HG02642 (cell line): ENCODE measurements at regions not wholly inside any gene's neighbourhood (a gene's known extent, or its start where the extent isn't known, plus 50 kb on each side); places are given as distances from the start of the nearest gene placed in this dataset.
"Not testable (repeated sequence)": the region's sequence is repeated elsewhere in the genome, so short reads cannot be mapped to it uniquely, and the experiment has no call there.

Experiments
- ATAC-seq: cut with Tn5 transposase; IDR thresholded peaks from one replicate; pipeline ENCODE4 v1.9.1; 2021; ENCODE audit warnings: mild to moderate bottlenecking; ENCODE audit not compliant: unreplicated experiment, poor library complexity

- ATAC-seq, result peak; percentile 74
Measured at GRCh38 chr3:159861369-159861987, 127.2 kb upstream of the IL12A start.

DNA sequence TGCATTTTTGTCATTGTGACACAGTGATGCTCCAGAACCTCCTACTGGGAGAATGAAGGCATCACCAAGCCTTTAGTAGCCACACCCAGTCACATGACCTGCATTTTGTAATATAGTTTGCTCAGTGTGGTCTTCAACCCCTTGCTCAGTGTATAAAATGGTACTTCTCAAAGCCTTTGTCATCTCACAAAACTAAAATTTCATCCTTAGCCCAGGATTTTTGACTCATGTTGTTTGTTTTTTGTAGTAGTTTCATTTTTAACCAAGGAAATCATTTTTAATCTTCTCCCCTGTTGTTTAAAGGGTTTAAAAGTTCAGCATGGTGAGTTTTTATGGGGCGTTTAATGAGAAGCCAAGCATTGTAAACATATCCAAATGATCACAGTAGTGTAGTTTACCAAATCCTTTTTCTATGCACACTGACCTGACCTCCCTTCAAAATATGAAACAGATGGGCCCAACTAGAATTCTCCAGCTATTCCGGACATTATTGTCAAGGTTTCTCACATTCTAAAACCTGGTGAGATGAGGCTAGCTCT is 123.5 kb upstream of the IL12A start:
- ATAC-seq, result no peak

- no peak for ATAC-seq
Measured at GRCh38 chr3:159866201-159866746, 122.4 kb upstream of the IL12A start.

GRCh38 chr3:159867372-159867771 is 121.3 kb upstream of the IL12A start:
- ATAC-seq, result no peak

DNA sequence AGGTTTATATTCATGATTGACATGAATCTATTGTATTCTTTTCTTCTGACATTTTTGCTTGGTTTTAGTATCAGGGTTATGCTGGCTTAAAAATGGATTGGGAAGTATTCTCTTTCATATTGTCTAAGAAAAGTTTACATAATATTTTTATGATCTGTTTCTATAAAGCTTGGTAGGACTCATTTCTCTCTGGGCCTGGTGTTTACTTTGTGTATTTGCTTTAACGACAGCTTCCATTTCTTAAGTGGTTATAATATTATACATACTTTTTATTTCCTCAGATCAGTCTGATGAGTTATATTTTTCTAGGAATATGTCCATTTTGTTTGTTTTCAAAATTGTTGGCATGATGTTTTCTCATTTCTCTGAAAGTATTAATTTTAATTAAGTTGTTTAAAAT is 117.9 kb upstream of the IL12A start:
- no peak for ATAC-seq

GRCh38 chr3:159872374-159873109 is 116.1 kb upstream of the IL12A start:
- no peak for ATAC-seq

DNA sequence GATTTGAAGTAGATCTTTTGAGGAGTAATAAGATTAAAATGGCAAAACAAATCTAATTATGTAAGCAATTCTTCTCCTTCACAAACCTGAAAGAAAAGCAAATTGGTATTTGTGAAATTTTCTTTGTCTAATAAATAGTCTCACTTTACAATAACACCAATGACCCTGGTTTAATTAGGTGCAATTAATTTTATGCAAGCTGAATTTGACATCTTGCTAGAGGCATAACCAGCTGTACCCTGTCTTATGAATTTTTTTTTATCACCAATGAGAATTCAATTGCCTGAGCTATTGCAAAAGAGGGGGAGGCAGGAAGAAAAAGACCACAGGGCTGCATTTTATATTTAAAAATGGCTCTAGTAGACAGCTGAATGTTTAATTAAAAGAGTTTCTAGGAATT is 113.5 kb upstream of the IL12A start:
- no peak for ATAC-seq

DNA sequence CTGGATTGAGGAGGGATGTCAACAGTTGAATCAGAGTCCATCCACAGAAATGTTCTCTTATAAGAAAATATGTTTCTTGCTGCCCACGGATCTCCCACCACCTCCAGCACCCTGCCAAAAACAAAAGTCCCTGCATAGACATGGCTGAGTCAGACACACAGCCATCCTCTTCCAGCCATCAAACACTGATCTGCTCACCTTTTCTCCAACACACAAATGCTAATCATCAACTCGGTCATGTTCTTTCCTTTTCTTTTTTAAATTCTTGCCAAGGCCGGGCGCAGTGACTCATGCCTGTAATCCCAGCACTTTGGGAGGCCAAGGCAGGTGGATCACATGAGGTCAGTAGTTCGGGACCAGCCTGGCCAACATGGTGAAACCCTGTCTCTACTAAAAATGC is 110.7 kb upstream of the IL12A start:
- ATAC-seq, result no peak

DNA sequence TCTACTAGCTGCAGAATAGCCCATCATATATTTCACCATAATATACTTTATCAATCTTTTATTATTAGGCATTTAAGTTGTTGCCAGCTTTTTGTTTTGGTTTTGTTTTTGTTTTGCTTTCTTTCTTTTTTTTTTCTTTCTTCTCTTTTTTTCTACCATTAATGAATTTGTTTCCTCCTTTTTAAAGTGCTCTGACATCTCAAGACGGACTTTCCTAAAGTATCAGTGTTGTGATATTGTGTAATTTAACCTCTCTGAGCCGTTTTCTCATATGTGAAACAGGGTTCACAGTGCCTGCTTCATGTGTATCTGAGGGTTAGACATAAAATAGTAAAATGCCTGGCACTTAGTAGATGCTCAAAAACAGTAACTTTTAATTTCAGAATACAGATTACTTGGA is 109.5 kb upstream of the IL12A start:
- ATAC-seq, result no peak

DNA sequence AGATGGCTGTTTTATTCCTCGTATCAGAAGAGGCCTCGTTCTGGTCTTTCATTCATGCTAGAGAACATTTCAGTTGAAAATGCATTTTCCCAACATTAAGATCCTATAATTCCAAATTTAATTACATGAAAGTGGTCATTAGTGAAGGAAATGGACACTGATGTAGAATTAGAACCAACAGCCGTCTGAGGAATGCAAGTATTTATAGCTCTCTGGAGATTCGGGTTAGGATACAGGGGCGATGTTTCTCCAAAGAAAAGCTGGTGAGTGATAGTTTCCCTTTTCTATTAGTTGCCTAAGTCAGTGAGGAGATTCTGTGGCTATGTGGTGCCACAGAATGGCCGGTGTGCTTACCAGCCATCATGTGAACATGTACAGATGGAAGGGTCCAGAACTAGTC is 109.0 kb upstream of the IL12A start:
- ATAC-seq, result no peak

- no peak for ATAC-seq
Measured at GRCh38 chr3:159881208-159881607, 107.4 kb upstream of the IL12A start.

DNA sequence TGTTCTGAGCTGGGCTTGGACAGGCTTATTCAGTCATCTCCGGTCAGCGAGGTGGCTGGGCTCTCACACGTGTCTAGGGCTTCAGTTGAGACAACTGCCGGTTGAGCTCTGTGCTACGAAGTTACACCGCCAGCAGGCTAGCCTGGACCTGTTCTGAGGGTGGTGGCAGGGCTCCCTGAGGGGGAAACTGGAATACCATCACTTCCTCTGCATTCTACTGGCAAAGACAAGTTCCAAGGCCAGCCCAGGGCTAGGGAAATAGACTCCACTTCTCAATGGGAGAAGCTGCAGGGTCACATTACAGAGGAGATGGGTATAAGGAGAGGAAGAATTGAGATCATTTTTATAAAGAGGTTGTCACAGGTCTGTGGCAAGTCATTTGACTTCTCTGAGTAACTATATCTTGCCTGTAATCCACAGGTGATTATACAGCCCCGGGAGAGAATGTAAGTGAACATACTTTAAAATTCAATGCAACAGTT is 106.8 kb upstream of the IL12A start:
- ATAC-seq, result no peak

DNA sequence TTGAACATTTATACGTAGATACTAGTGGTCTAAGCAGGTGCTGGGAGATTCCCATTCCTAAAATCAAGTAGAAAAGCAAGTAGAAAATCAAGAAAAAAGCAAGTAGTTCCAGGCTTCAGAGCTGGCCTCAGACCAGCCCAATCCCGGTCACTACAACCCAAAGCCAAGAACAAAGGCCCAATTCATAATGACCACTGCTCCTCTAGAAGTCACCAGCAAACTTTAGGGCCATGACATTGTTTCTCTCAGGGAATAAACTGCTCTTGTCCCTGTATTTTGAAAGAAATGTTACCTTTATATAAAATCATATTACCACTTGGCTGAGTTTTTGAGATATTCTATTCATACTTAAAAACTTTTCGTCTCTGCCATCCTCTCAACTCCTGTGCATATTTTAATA is 106.3 kb upstream of the IL12A start:
- ATAC-seq, result no peak

- ATAC-seq, result no peak
Measured at GRCh38 chr3:159882790-159883779, 105.5 kb upstream of the IL12A start.

DNA sequence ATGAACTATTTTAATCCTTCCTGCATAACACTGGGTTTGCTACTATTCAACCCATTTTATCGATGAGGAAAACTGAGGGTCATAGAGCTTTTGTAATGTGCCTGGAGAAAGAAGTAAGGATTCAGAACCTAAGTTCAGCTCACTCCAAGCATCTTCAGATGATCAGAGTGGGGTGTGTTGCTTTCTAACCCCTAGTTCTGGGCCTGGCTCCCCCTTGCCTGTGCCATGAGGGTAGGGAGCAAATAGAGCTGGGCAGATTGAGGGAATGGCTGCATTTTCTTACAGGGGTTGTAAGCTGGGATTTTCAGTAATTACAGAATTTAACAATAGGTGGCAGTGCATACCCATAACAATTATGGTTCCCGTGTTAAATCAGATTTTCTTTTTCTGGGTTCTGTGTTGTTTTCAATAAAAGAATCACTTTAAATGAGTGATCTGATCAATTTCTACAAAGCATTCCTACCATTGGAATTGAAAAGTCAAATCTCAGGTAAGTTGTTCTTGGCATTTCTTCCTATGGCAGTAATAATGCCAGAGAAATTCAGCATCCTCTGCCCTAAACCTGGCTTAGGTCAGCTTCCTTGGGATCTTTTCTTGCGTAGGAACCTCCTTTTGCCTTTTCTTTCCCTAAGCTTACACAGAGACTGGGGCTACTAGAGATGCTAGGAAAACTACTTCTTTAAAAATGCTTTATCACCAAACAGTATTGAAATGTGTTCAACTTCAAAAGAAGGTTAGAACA is 103.8 kb upstream of the IL12A start:
- peak; percentile 50 for ATAC-seq

DNA sequence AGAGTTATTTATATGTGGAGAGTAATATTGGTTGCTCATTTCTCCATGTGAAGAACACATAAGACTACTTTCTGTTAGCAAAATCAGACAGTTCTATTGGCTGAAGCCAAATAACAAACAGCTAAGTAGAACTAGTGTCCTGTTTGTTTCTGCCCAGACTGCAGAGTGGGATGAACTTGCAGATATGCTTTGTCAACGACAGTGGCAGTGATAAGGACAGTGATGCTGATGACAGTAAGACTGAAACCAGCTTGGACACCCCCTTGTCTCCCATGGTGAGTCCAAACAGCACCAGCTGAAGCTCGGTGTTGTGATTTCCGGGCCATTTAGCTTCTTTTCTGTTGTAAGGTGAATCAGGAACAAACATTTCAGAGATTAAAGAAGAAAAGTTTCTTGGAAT is 102.6 kb upstream of the IL12A start:
- peak; percentile 62 for ATAC-seq

DNA sequence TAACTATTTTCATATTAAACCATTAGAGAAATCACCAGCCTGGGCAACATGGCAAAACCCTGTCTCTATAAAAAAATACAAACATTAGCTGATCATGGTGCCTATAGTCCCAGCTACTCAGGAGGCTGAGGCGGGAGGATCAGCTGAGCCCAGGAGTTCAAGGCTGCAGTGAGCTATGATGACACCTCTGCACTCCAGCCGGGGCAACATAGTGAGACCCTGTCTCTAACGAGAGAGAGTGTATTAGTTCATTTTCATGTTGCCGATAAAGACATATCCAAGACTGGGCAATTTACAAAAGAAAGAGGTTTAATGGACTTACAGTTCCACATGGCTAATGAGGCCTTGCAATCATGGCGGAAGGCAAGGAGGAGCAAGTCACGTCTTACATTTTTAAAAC is 102.1 kb upstream of the IL12A start:
- ATAC-seq, result not testable (repeated sequence)

- no peak for ATAC-seq
Measured at GRCh38 chr3:159887168-159887567, 101.5 kb upstream of the IL12A start.

GRCh38 chr3:159887911-159888310 is 100.7 kb upstream of the IL12A start:
- no peak for ATAC-seq
